Endothelial cell (in vitro differentiated cells): ENCODE measurements at regions not wholly inside any gene's neighbourhood (a gene's known extent, or its start where the extent isn't known, plus 50 kb on each side); places are given as distances from the start of the nearest gene placed in this dataset.
A peak's percentile ranks its signal among the peaks of the same experiment; 100 is the strongest.

Source experiments
- DNase-seq: peaks from one replicate; pipeline ENCODE4 v3.0.0; 2021; ENCODE audit warnings: low spot score
- H3K27ac Mint-ChIP-seq: one replicate; pipeline ENCODE4 v1.8.0; 2021; ENCODE audit warnings: mixed read lengths, inconsistent platforms; ENCODE audit not compliant: unreplicated experiment
- H3K27me3 Mint-ChIP-seq: one replicate; pipeline ENCODE4 v1.8.0; 2021; ENCODE audit warnings: mild to moderate bottlenecking, moderate library complexity, mixed read lengths, inconsistent platforms; ENCODE audit not compliant: unreplicated experiment
- H3K36me3 Mint-ChIP-seq: one replicate; pipeline ENCODE4 v1.8.0; 2021; ENCODE audit warnings: mild to moderate bottlenecking, low read depth, mixed read lengths, inconsistent platforms; ENCODE audit not compliant: unreplicated experiment
- H3K4me1 Mint-ChIP-seq: one replicate; pipeline ENCODE4 v1.8.0; 2021; ENCODE audit warnings: mild to moderate bottlenecking, mixed read lengths, inconsistent platforms; ENCODE audit not compliant: unreplicated experiment
- H3K4me3 Mint-ChIP-seq: one replicate; pipeline ENCODE4 v1.8.0; 2021; ENCODE audit warnings: mild to moderate bottlenecking, mixed read lengths, inconsistent platforms; ENCODE audit not compliant: unreplicated experiment
- H3K9me3 Mint-ChIP-seq: one replicate; pipeline ENCODE4 v1.8.0; 2021; ENCODE audit warnings: mixed read lengths, inconsistent platforms; ENCODE audit not compliant: unreplicated experiment
- CTCF ChIP-seq: fragments of 200-600 bp; sonication (generic); IDR thresholded peaks from one replicate; pipeline ENCODE4 v1.5.0; 2021; ENCODE audit warnings: antibody characterized with exemption; ENCODE audit not compliant: unreplicated experiment

GRCh38 chr22:49210606-49211005 is 617.1 kb downstream of the BRD1 start:
- no peaks in the 10 kb centered on the region for H3K36me3 Mint-ChIP-seq
- H3K4me1 Mint-ChIP-seq, result no peaks in the 10 kb centered on the region
- no peak overlapping the region for H3K27ac Mint-ChIP-seq
- DNase-seq, result no peak
- TF ChIP-seq CTCF, result no peak
- no peak overlapping the region for H3K4me3 Mint-ChIP-seq
- peaks cover 9% of the 10 kb centered on the region for H3K27me3 Mint-ChIP-seq
- H3K9me3 Mint-ChIP-seq, result no peaks in the 10 kb centered on the region

GRCh38 chr22:49209452-49210195 is 618.0 kb downstream of the BRD1 start:
- H3K4me1 Mint-ChIP-seq, result no peaks in the 10 kb centered on the region
- H3K9me3 Mint-ChIP-seq, result no peaks in the 10 kb centered on the region
- H3K27ac Mint-ChIP-seq, result no peak overlapping the region
- no peaks in the 10 kb centered on the region for H3K36me3 Mint-ChIP-seq
- H3K4me3 Mint-ChIP-seq, result peak overlapping the region; percentile 42
- no peak for DNase-seq
- no peak for TF ChIP-seq CTCF
- peaks cover 10% of the 10 kb centered on the region for H3K27me3 Mint-ChIP-seq

- DNase-seq, result peak; percentile 40
- Mint-ChIP-seq H3K36me3 (no peaks in the 10 kb centered on the region), H3K27ac (no peak overlapping the region), H3K9me3 (no peaks in the 10 kb centered on the region), H3K27me3 (peaks cover 10% of the 10 kb centered on the region), H3K4me1 (no peaks in the 10 kb centered on the region), H3K4me3 (no peak overlapping the region)
- no peak for TF ChIP-seq CTCF
These were observed 618.9 kb downstream of the BRD1 start for GRCh38 chr22:49208768-49209252.

- Mint-ChIP-seq H3K36me3 (no peaks in the 10 kb centered on the region), H3K4me1 (no peaks in the 10 kb centered on the region), H3K4me3 (no peak overlapping the region), H3K9me3 (no peaks in the 10 kb centered on the region), H3K27ac (no peak overlapping the region), H3K27me3 (peaks cover 10% of the 10 kb centered on the region)
- no peak for TF ChIP-seq CTCF
- no peak for DNase-seq
These were observed 619.7 kb downstream of the BRD1 start for GRCh38 chr22:49208004-49208402.
